Activated T-helper 2 cell treated with anti-CD3 and anti-CD28 coated beads, Interferon-gamma antibody, Interleukin-2, Interleukin-4, amounts not matched to agents 10 μg/mL and 5 μg/mL and 100 μg/mL, durations not matched to agents 14 hours and 24 hours and 36 hours (primary cell): ENCODE measurements at regions not wholly inside any gene's neighbourhood (a gene's known extent, or its start where the extent isn't known, plus 50 kb on each side); places are given as distances from the start of the nearest gene placed in this dataset.

Source experiments
- DNase-seq: peaks from one replicate; pipeline ENCODE4 v3.0.0; 2021; ENCODE audit warnings: low spot score
- H3K27ac Mint-ChIP-seq: one replicate; pipeline ENCODE4 v1.8.0; 2021; ENCODE audit warnings: mixed read lengths
- H3K27me3 Mint-ChIP-seq: one replicate; pipeline ENCODE4 v1.8.0; 2021; ENCODE audit warnings: low read depth, mixed read lengths
- H3K36me3 Mint-ChIP-seq: one replicate; pipeline ENCODE4 v1.8.0; 2021; ENCODE audit warnings: low read depth, mixed read lengths
- H3K4me1 Mint-ChIP-seq: one replicate; pipeline ENCODE4 v1.8.0; 2021; ENCODE audit warnings: low read depth, mixed read lengths
- H3K4me3 Mint-ChIP-seq: one replicate; pipeline ENCODE4 v1.8.0; 2021; ENCODE audit warnings: low read depth, mild to moderate bottlenecking, moderate library complexity, mixed read lengths
- H3K9me3 Mint-ChIP-seq: one replicate; pipeline ENCODE4 v1.8.0; 2021; ENCODE audit warnings: mixed read lengths
- intact Hi-C: fragments of 100-400 bp; cut with micrococcal nuclease; formaldehyde crosslinking; loops from one replicate; pipeline ENCODE4 v1.15.1; 2023

GRCh38 chr13:73675821-73676220 is 458.4 kb downstream of the KLF12 start:
- intact Hi-C loops, result no loop called here

GRCh38 chr13:73674570-73674969 is 459.6 kb downstream of the KLF12 start:
- Mint-ChIP-seq H3K27ac (no peak overlapping the region), H3K4me3 (no peak overlapping the region), H3K27me3 (peaks cover 4% of the 10 kb centered on the region), H3K36me3 (no peaks in the 10 kb centered on the region), H3K9me3 (no peaks in the 10 kb centered on the region), H3K4me1 (peaks cover 2% of the 10 kb centered on the region)
- no peak for DNase-seq
- intact Hi-C loops, result no loop called here

More at GRCh38 chr13:73675821-73676220, 458.4 kb downstream of the KLF12 start:
- Mint-ChIP-seq H3K27ac (no peak overlapping the region), H3K9me3 (no peaks in the 10 kb centered on the region), H3K4me3 (no peak overlapping the region), H3K36me3 (no peaks in the 10 kb centered on the region), H3K27me3 (peaks cover 3% of the 10 kb centered on the region), H3K4me1 (peaks cover 2% of the 10 kb centered on the region)
- DNase-seq, result no peak

DNA sequence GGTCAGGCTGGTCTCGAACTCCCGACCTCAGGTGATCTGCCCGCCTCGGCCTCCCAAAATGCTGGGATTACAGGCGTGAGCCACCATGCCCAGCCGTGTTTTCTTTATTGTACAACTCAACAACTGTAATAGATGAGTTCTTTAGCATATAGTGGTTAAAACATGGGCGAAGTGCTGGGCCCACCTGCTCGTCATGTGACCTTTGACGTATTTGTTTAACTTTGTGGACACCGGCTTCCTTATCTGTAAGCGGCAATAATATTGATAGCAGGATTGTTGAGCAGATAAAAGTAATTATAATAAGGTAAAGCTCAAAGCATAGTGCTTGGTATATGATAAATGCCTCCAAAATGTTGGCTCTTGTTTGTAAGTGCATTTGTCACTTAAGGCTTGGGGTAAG is 460.3 kb downstream of the KLF12 start:
- intact Hi-C loops, result no loop called here
- peaks cover 2% of the 10 kb centered on the region for H3K4me1 Mint-ChIP-seq
- no peaks in the 10 kb centered on the region for H3K9me3 Mint-ChIP-seq
- H3K27ac Mint-ChIP-seq, result no peak overlapping the region
- H3K36me3 Mint-ChIP-seq, result no peaks in the 10 kb centered on the region
- H3K27me3 Mint-ChIP-seq, result peaks cover 10% of the 10 kb centered on the region
- no peak for DNase-seq
- H3K4me3 Mint-ChIP-seq, result no peak overlapping the region

DNA sequence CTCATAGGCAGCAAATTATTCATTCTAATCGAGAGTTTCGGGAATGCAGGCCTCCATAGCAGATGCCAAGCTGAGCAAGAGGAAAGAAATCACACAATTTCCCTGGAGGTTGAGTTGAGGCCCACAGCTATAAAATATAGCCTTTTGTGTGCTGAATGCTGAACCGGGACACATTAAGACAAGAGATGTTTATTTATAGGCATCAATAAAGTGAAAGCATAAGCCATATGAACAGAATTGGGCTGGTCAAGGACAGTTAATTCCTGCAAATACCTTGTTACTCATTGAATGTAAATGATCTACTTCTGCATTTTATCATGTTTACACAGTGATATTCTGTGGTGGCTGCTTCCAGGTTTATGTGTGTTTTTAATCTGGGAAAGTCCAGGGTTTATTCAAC is 461.7 kb downstream of the KLF12 start:
- Mint-ChIP-seq H3K4me3 (no peak overlapping the region), H3K27ac (no peak overlapping the region), H3K27me3 (peaks cover 15% of the 10 kb centered on the region), H3K4me1 (no peaks in the 10 kb centered on the region), H3K36me3 (no peaks in the 10 kb centered on the region), H3K9me3 (no peaks in the 10 kb centered on the region)
- intact Hi-C loops, result no loop called here
- DNase-seq, result no peak

GRCh38 chr13:73671732-73672131 is 462.5 kb downstream of the KLF12 start:
- no peak overlapping the region for H3K27ac Mint-ChIP-seq
- DNase-seq, result no peak
- H3K36me3 Mint-ChIP-seq, result no peaks in the 10 kb centered on the region
- H3K4me3 Mint-ChIP-seq, result no peak overlapping the region
- H3K27me3 Mint-ChIP-seq, result peaks cover 17% of the 10 kb centered on the region
- no peaks in the 10 kb centered on the region for H3K9me3 Mint-ChIP-seq
- intact Hi-C loops, result no loop called here
- no peaks in the 10 kb centered on the region for H3K4me1 Mint-ChIP-seq

DNA sequence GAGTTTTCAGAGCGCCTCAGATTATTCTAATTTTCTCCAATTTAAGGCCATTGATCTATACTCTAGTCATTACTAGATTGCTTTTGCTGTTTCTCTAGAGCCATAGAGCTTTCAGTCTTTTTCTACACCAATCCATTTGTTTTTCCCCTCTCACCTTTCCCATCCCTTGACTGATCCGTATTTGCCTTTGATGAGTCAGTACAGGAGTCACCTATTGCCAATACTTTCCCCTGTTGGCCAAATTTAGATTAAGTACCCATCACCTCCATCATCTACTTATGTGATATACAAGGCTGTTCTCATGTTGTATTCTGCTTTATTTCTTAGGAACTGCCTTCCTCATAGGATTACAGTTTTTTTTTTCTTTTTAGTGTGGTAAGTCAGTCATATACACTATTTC is 463.2 kb downstream of the KLF12 start:
- no peaks in the 10 kb centered on the region for H3K36me3 Mint-ChIP-seq
- no peak overlapping the region for H3K4me3 Mint-ChIP-seq
- H3K4me1 Mint-ChIP-seq, result no peaks in the 10 kb centered on the region
- peaks cover 20% of the 10 kb centered on the region for H3K27me3 Mint-ChIP-seq
- H3K9me3 Mint-ChIP-seq, result no peaks in the 10 kb centered on the region
- intact Hi-C loops, result no loop called here
- H3K27ac Mint-ChIP-seq, result no peak overlapping the region
- no peak for DNase-seq

GRCh38 chr13:73667756-73668155 is 466.4 kb downstream of the KLF12 start:
- no peak for DNase-seq
- Mint-ChIP-seq H3K36me3 (no peaks in the 10 kb centered on the region), H3K27me3 (peaks cover 21% of the 10 kb centered on the region), H3K4me1 (no peaks in the 10 kb centered on the region), H3K9me3 (no peaks in the 10 kb centered on the region), H3K4me3 (no peak overlapping the region), H3K27ac (no peak overlapping the region)
- intact Hi-C loops, result no loop called here

DNA sequence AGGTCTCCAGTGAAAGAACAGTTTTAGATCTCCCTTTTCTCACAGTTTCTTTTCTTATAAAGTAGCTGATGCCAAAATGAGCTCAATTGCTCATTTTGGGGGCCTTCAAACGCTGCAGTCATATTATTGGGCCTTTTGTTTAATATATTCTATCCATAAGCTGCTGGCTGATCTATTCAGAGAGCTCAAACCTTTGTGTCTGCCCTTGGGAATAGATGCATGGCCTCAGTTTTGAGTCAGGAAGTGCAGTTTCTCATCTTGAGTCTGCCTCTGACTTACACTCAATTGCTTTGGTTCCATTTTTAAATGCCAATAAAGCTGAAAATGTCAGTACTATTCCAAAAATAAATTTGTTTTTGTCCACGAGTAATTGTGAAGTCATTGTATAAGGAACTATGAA is 468.9 kb downstream of the KLF12 start:
- no peak overlapping the region for H3K27ac Mint-ChIP-seq
- H3K4me1 Mint-ChIP-seq, result no peaks in the 10 kb centered on the region
- H3K36me3 Mint-ChIP-seq, result no peaks in the 10 kb centered on the region
- no peaks in the 10 kb centered on the region for H3K9me3 Mint-ChIP-seq
- no peak for DNase-seq
- H3K4me3 Mint-ChIP-seq, result no peak overlapping the region
- intact Hi-C loops, result no loop called here
- H3K27me3 Mint-ChIP-seq, result peaks cover 21% of the 10 kb centered on the region

DNA sequence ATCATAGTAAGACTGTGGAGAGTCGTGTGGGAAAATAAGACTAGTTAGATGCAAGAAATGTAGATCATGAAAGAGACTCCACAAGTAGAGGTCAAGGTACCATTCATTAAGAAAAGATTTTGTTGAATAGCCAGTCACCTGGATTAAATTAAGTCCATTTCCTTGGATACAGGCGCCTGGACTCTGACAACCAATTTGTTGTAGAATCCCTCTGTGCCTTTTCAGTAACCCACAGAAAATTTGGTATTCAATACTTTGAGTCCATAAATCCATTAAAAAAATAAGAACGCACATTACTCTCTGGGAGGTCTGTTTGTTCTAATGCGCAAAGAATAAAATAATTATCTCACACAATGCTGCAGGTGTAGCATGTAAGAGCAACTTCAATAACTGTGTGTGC is 469.4 kb downstream of the KLF12 start:
- intact Hi-C loops, result no loop called here

GRCh38 chr13:73662833-73663232 is 471.4 kb downstream of the KLF12 start:
- no peaks in the 10 kb centered on the region for H3K4me1 Mint-ChIP-seq
- no peak for DNase-seq
- H3K27ac Mint-ChIP-seq, result no peak overlapping the region
- H3K27me3 Mint-ChIP-seq, result peaks cover 10% of the 10 kb centered on the region
- no peak overlapping the region for H3K4me3 Mint-ChIP-seq
- no peaks in the 10 kb centered on the region for H3K9me3 Mint-ChIP-seq
- H3K36me3 Mint-ChIP-seq, result no peaks in the 10 kb centered on the region
- intact Hi-C loops, result no loop called here

More for the DNA sequence above, 469.4 kb downstream of the KLF12 start:
- Mint-ChIP-seq H3K36me3 (no peaks in the 10 kb centered on the region), H3K27ac (no peak overlapping the region), H3K27me3 (peaks cover 21% of the 10 kb centered on the region), H3K9me3 (no peaks in the 10 kb centered on the region), H3K4me3 (no peak overlapping the region), H3K4me1 (no peaks in the 10 kb centered on the region)
- DNase-seq, result no peak

DNA sequence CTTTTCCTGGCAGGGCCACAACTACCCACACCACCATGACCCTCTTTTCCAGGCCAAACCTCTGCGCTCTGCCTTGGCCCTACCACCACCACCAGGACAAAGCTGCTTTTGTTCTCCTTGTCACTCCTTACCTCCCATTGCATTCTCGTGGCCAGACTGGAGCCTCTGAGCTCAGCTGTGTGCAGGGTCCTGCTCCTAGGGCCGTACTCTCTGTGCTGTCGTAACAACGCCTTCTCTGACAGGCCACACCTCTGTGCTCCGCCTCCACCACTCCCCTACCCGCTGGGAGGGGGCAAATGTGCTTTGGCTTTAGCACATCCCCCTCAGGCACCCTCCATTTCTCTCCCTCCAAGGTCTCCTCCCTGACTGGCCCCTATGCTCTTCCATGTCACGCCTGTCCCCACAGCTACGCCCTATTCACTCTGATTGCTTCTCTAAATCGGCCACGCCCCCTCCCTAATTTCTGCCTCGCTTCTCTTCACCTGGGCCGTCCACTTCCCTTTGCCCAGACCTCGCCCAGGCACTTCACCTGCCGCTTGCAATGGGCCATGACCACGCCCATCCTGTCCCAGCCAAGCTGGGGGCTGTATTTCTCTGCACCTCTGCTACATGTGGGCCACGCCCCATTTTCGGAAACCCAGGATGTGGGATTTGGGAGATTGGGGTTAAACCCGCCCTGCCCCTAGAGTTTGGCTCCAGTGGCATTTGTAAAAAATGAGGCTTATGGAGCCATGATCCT is 472.3 kb downstream of the KLF12 start:
- peaks cover 6% of the 10 kb centered on the region for H3K27me3 Mint-ChIP-seq
- intact Hi-C loops, result no loop called here
- H3K9me3 Mint-ChIP-seq, result no peaks in the 10 kb centered on the region
- H3K4me3 Mint-ChIP-seq, result no peak overlapping the region
- DNase-seq, result no peak
- no peak overlapping the region for H3K27ac Mint-ChIP-seq
- H3K4me1 Mint-ChIP-seq, result no peaks in the 10 kb centered on the region
- no peaks in the 10 kb centered on the region for H3K36me3 Mint-ChIP-seq

- intact Hi-C loops, result no loop called here
- Mint-ChIP-seq H3K9me3 (no peaks in the 10 kb centered on the region), H3K4me3 (no peak overlapping the region), H3K27me3 (peaks cover 3% of the 10 kb centered on the region), H3K4me1 (no peaks in the 10 kb centered on the region), H3K27ac (no peak overlapping the region), H3K36me3 (no peaks in the 10 kb centered on the region)
- no peak for DNase-seq
Observed at GRCh38 chr13:73661066-73661465, 473.1 kb downstream of the KLF12 start.

GRCh38 chr13:73658639-73659038 is 475.6 kb downstream of the KLF12 start:
- intact Hi-C loops, result no loop called here
- H3K36me3 Mint-ChIP-seq, result no peaks in the 10 kb centered on the region
- DNase-seq, result no peak
- no peaks in the 10 kb centered on the region for H3K9me3 Mint-ChIP-seq
- H3K4me1 Mint-ChIP-seq, result no peaks in the 10 kb centered on the region
- no peak overlapping the region for H3K4me3 Mint-ChIP-seq
- no peak overlapping the region for H3K27ac Mint-ChIP-seq
- H3K27me3 Mint-ChIP-seq, result no peaks in the 10 kb centered on the region
